ENCODE measurements at regions not wholly inside any gene's neighbourhood (a gene's known extent, or its start where the extent isn't known, plus 50 kb on each side); places are given as distances from the start of the nearest gene placed in this dataset.

DNA sequence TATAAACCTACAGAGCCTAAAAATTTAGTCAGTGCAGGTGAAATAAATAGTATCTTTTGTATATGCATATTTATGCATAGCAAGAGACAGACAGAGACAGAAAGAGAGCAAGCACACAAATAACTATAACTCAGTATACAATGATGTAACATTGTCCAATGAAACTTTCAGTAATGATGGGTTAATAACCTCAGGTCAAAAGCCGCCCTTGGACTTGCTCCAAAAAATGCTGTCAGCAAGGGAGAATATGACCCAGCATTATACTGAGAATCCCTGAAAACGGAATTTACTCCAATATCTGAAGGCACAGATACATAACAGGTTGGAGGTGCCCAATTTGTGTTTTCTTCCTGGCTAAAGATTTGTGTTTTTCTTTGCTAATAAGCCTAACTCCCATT lies 590.6 kb upstream of the NOX3 start:
- Mint-ChIP-seq H3K27ac (no peak overlapping the region), H3K27me3 (no peaks in the 10 kb centered on the region), H3K4me3 (no peak overlapping the region), H3K36me3 (peaks cover 3 to 24% of the 10 kb centered on the region in 2 donors), H3K9me3 (peaks cover 3 to 21% (median 8%) of the 10 kb centered on the region in 7 donors), H3K4me1 (no peaks in the 10 kb centered on the region)
- no peak for ATAC-seq (ENCODE audit: low read depth in 2 of 2)
- DNase-seq = no peak

DNA sequence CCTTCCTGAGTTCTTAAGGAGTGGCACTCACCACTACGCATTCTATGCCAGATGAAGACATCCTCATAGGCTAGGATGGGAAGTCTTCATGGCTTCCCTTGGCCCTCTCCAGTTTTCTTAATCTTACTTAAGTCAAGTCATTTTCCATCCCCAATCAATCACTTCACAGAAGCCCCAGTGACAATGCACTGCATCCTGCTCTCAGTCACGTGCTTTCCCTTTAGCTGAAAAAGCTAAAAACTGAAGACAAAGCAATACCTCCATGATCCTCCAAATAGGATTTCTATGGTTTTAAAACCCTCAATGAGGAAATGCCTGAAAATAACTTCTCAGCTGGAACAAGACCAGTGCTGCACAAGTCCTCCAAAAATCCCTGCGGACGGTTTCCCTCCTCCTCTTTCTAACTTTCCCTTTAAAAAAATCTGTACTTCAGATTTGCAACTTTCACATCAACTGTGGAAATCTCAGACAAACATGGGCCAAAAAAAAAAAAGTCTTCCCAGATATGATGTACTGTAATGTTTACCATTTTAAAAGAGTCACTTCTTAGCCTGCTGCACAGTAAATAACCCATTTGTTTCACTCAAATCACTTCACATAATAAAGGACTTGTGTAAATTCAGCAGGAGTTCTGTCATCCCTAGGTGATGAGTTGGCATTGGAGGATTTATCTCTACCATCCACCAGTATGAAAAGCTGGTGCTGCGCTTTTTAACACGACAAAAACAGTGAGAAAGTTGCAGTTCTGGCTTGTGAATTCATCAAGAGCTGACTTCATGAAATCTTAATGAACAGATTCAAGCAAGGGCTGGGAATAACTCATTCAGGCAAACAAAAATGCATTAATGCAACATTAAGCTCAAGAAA lies 590.0 kb upstream of the NOX3 start:
- H3K27me3 Mint-ChIP-seq = no peaks in the 10 kb centered on the region
- H3K9me3 Mint-ChIP-seq = peaks cover 3 to 21% (median 8%) of the 10 kb centered on the region in 7 donors
- no peak overlapping the region for H3K27ac Mint-ChIP-seq
- ATAC-seq (ENCODE audit: low read depth in 2 of 2) (no peak), DNase-seq (no peak)
- no peaks in the 10 kb centered on the region for H3K4me1 Mint-ChIP-seq
- H3K4me3 Mint-ChIP-seq = no peak overlapping the region
- H3K36me3 Mint-ChIP-seq = peaks cover 3 to 24% of the 10 kb centered on the region in 2 donors

DNA sequence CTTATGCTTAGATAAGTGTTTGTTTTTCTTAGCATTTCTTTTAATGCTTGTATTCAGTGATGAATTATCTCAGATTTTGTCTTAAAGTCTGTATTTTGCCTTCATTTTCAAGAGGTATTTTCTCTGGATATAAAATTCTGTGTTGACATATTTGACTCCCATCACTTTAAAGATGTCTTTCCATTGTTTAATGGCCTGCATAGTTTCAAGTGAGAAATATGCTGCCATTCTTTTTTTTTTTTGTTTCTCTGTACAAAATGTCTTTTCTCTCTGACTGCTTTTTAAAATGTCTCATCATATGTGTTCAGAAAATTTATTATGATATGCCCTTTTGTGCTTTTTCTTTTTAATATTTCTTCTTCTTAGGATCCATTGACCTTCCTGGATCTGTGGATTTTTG lies 578.0 kb upstream of the NOX3 start:
- Mint-ChIP-seq H3K27me3 (no peaks in the 10 kb centered on the region), H3K9me3 (peaks cover 5 to 16% (median 11%) of the 10 kb centered on the region in 7 donors), H3K27ac (no peak overlapping the region), H3K36me3 (peaks cover 4 to 10% of the 10 kb centered on the region in 2 donors), H3K4me3 (peak overlapping the region in 1 of 8 donors; percentile 35), H3K4me1 (peaks cover 18 to 35% (median 24%) of the 10 kb centered on the region in 3 donors)
- ATAC-seq (ENCODE audit: low read depth in 2 of 2) (no peak), DNase-seq (no peak)

DNA sequence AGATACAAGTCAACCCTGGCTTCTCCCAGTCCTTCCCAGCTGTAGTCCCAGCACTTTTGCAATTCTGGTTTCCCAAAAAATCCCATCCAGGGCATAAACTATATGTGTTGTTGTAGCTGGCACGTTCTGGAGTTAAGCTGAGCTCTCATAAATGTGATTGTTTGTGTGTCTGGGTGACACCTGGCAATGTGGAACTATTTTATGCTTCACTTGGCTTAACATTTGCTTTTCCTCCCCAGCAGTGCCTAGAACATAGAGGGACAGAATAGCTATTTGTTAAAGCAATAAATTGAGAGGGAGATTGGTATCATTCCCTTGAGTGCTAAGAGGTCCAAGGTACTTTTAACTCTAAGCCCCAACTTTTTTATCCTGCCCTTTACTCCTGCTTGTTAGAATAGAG lies 575.9 kb upstream of the NOX3 start:
- ATAC-seq (ENCODE audit: low read depth in 2 of 2) = peak; percentile 59 to 60
- no peaks in the 10 kb centered on the region for H3K27me3 Mint-ChIP-seq
- DNase-seq = peak; percentile 28
- H3K36me3 Mint-ChIP-seq = peaks cover 4 to 10% of the 10 kb centered on the region in 2 donors
- peak overlapping the region in 5 of 6 donors; percentile 22 to 92 (median 86) for H3K27ac Mint-ChIP-seq
- peak overlapping the region in 7 of 8 donors; percentile 5 to 80 (median 26) for H3K4me3 Mint-ChIP-seq
- H3K9me3 Mint-ChIP-seq = peaks cover 5 to 16% (median 11%) of the 10 kb centered on the region in 7 donors
- peaks cover 28 to 53% (median 39%) of the 10 kb centered on the region in 3 donors for H3K4me1 Mint-ChIP-seq

DNA sequence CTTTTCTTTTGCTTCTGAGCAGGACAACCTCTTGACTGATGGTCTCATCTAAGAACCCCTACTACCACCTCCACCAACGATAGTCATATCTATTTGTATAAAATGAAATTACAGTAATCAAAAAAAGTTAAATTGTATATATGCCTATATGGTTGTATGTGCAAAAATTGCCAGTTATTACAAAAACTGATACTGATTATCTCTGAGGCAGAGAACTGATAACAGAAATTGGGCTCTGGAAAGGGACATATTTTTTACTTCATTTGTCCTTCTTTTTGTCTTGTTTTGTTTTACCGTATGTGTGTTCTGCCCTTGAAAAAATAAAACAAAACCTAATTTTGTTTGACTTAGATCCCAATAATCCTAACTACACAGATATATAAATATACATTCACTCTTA lies 574.4 kb upstream of the NOX3 start:
- peaks cover 28 to 53% (median 39%) of the 10 kb centered on the region in 3 donors for H3K4me1 Mint-ChIP-seq
- ATAC-seq (ENCODE audit: low read depth in 2 of 2) = no peak
- H3K4me3 Mint-ChIP-seq = peak overlapping the region in 1 of 8 donors; percentile 26
- H3K27me3 Mint-ChIP-seq = no peaks in the 10 kb centered on the region
- DNase-seq = no peak
- H3K36me3 Mint-ChIP-seq = peaks cover 9 to 17% of the 10 kb centered on the region in 2 donors
- peaks cover 5 to 25% (median 18%) of the 10 kb centered on the region in 7 donors for H3K9me3 Mint-ChIP-seq
- H3K27ac Mint-ChIP-seq = peak overlapping the region in 4 of 6 donors; percentile 12 to 74 (median 56)

DNA sequence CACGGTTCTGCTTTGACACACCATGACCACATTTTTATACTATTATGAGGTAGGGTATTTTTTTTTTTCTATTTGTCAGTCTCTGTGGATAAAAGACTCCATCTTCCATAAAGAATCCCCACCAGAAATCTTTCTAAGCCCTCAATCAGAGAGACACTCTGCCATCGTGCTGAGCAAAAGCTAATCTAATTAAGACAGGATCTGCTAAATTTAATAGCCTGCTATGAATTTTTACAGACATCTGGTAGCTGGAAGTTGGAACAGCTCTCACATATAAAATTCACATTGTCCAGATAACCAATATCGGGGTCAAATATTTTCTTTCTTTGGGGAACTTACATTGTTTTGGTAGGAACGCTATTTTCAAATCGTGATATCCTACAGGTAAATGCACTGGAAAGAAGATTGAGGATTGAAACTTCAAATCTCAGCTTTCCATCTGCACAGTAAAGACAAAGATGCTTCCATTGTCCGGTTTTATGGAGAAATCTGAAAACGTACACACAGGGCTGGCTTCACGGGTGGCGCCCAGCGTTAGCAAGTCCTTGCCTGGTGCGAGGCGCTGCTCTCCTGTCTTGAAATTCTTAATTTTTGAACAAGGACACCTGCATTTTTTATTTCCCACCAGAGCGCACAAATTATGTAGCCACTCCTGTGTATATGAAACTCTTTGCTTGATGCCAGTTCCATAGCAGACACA lies 573.8 kb upstream of the NOX3 start:
- peaks cover 5 to 31% (median 20%) of the 10 kb centered on the region in 7 donors for H3K9me3 Mint-ChIP-seq
- H3K27ac Mint-ChIP-seq = peak overlapping the region; percentile 3 to 96 (median 74)
- DNase-seq (no peak), ATAC-seq (ENCODE audit: low read depth in 2 of 2) (no peak)
- H3K36me3 Mint-ChIP-seq = peaks cover 12 to 23% of the 10 kb centered on the region in 2 donors
- peaks cover 28 to 53% (median 39%) of the 10 kb centered on the region in 3 donors for H3K4me1 Mint-ChIP-seq
- peak overlapping the region in 4 of 8 donors; percentile 30 to 83 (median 56) for H3K4me3 Mint-ChIP-seq
- H3K27me3 Mint-ChIP-seq = no peaks in the 10 kb centered on the region

DNA sequence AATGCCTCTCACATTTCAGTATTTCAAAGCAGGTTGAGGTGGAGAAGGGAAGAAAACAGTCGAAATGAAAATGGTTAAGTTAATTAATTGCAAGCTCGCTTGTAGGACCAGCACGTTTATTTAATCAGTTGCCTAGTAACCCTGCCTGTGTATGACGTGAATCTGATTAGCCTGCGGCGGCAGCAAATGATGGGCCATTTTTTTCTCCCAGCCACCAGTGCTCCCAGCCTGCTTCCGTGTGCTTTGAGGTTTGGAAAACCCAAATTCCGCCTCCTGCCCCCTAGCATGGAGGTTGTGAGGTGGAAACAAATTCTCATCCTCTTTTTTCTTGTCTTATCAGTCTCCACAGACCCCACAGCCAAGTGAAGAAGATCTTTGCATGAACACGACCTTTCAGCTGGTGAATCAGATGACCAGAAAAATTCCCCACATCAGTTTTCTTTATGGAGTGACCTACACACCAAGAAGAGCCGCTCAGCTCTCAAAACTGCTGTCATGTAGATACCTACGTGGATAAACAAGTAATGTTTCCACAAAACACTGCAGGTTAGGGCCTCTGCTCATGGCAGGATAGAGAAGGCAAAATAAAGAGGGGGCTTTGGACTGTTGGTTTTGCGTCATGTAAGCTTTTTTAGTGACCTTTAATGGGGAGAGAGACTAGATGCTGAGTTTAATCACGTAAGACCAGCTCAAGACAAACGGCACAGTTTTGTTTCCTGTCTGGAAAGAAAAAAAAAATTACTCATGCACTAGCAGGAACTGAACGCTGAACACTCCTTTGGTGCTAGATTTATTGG lies 572.9 kb upstream of the NOX3 start:
- Mint-ChIP-seq H3K4me3 (peak overlapping the region in 7 of 8 donors; percentile 20 to 83 (median 53)), H3K9me3 (peaks cover 11 to 31% (median 19%) of the 10 kb centered on the region in 7 donors), H3K27me3 (no peaks in the 10 kb centered on the region), H3K36me3 (peaks cover 17 to 31% of the 10 kb centered on the region in 2 donors), H3K27ac (peak overlapping the region; percentile 59 to 96 (median 79)), H3K4me1 (peaks cover 28 to 53% (median 39%) of the 10 kb centered on the region in 3 donors)
- peak; percentile 41 for DNase-seq
- peak; percentile 71 to 73 for ATAC-seq (ENCODE audit: low read depth in 2 of 2)

DNA sequence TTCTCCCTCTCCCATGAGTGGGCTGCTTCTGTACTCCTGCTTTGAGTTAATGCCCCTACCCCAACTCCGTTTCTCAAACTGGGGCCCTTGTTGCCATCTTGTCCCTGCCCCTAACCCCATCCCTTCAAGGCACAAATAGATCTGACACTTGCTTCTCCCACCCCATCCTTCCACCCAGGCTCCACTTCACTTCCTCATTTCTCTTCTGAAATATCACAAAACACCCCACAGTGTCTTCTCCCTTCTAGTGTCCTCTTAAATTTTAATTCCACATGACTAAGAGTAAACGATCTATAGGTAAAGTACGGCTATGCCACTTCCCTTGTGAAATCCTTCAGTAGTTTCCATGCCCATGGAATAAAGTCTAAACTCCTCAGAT lies 571.6 kb upstream of the NOX3 start:
- H3K4me1 Mint-ChIP-seq = peaks cover 27 to 48% (median 38%) of the 10 kb centered on the region in 3 donors
- peaks cover 10 to 25% (median 18%) of the 10 kb centered on the region in 7 donors for H3K9me3 Mint-ChIP-seq
- peaks cover 13 to 28% of the 10 kb centered on the region in 2 donors for H3K36me3 Mint-ChIP-seq
- no peaks in the 10 kb centered on the region for H3K27me3 Mint-ChIP-seq
- H3K27ac Mint-ChIP-seq = peak overlapping the region in 1 of 6 donors; percentile 93
- DNase-seq (no peak), ATAC-seq (ENCODE audit: low read depth in 2 of 2) (no peak)
- peak overlapping the region in 3 of 8 donors; percentile 2 to 42 (median 37) for H3K4me3 Mint-ChIP-seq

DNA sequence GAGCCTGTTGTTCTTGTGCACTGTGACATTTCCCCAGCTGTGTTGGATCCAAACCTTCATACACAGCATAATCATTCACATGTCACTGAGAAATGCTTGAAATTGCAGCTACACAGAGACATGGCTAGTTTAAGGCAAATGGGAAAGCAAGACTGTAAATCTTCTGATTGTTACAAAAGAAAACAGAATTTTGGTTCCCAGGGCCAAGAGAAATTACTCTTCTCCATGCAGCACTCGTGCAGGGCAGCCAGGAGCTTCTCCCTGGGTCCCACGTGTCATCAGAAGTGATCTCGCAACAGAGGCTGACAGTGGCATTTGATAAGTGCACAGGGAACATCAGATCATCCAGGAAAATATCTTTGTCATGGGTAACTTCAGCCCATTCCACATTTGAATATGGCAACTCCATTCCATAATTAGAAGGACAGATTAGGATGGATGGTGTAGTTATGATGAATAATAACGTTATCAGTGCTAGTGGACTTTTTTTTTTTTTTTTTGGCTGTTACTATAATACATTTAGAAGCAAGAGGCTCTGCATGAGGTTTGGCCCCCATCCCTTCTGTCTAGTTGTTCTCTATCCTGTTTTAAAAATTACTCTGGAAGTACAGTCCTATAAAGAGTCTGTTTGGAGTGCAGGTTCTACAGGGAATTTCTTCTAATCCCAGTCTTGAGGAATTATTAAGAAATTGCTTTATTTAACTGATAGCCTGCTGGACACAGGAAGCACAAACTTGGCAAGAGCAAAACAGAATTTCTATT lies 571.0 kb upstream of the NOX3 start:
- Mint-ChIP-seq H3K4me1 (peaks cover 21 to 43% (median 33%) of the 10 kb centered on the region in 3 donors), H3K9me3 (peaks cover 10 to 25% (median 18%) of the 10 kb centered on the region in 7 donors), H3K4me3 (no peak overlapping the region), H3K36me3 (peaks cover 13 to 26% of the 10 kb centered on the region in 2 donors), H3K27ac (peak overlapping the region in 1 of 6 donors; percentile 93), H3K27me3 (no peaks in the 10 kb centered on the region)
- DNase-seq (no peak), ATAC-seq (ENCODE audit: low read depth in 2 of 2) (no peak)

DNA sequence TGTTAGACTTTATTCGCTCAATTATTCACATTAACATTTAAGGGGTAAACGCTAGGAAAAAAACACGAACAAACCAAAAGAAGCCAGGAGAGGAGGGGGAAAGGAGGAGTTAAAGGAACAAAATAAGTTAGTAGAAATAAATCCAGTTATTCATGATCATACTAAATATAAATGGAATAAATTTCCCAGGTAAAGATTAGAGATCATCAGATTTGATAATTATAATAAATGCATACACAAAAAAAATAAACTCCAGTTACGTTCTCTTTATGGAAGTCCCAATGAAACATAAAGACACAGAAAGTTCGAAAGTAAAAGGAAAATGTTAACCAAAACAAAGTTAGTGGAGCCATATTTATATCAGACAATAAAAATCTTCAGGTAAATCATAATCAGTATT lies 568.7 kb upstream of the NOX3 start:
- no peak overlapping the region for H3K4me3 Mint-ChIP-seq
- H3K4me1 Mint-ChIP-seq = peaks cover 19 to 28% (median 27%) of the 10 kb centered on the region in 3 donors
- H3K36me3 Mint-ChIP-seq = peaks cover 13 to 26% of the 10 kb centered on the region in 2 donors
- no peak overlapping the region for H3K27ac Mint-ChIP-seq
- H3K9me3 Mint-ChIP-seq = peaks cover 10 to 25% (median 20%) of the 10 kb centered on the region in 7 donors
- DNase-seq = no peak
- no peak for ATAC-seq (ENCODE audit: low read depth in 2 of 2)
- H3K27me3 Mint-ChIP-seq = no peaks in the 10 kb centered on the region

DNA sequence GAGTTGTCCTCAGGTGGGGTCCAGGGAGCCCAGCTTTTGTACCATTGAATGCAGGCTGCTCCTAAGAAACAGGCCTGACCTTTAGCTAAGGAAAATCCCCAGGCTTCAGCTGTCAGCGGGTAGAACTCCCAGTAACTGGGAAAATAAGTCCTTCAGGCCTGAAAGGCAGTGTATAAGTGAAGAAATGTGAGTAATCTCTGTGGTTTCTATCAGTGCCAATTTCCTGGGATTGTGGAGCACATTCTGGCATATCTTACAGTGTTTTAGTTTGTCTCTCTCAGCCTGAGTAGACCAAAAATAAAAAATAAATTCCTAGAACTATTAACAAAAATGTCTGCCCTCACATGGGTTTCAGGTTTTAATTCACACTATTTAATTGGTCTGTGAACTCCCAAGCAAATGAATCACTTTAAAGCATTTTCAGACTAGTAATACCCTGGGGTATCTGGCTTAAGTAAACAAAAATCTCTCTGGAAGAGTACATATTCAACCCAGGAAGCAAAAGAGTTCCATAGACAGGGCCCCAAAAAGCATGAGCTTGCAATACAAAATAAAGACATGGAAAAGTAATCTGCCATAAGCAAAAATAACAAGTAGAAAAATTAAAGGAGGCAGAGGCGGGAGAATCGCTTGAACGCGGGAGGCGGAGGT lies 566.2 kb upstream of the NOX3 start:
- H3K4me1 Mint-ChIP-seq = peaks cover 2 to 12% (median 8%) of the 10 kb centered on the region in 3 donors
- DNase-seq (no peak), ATAC-seq (ENCODE audit: low read depth in 2 of 2) (no peak)
- no peak overlapping the region for H3K4me3 Mint-ChIP-seq
- H3K36me3 Mint-ChIP-seq = peaks cover 13 to 26% of the 10 kb centered on the region in 2 donors
- H3K27ac Mint-ChIP-seq = no peak overlapping the region
- H3K9me3 Mint-ChIP-seq = peaks cover 10 to 25% (median 20%) of the 10 kb centered on the region in 7 donors
- H3K27me3 Mint-ChIP-seq = no peaks in the 10 kb centered on the region

DNA sequence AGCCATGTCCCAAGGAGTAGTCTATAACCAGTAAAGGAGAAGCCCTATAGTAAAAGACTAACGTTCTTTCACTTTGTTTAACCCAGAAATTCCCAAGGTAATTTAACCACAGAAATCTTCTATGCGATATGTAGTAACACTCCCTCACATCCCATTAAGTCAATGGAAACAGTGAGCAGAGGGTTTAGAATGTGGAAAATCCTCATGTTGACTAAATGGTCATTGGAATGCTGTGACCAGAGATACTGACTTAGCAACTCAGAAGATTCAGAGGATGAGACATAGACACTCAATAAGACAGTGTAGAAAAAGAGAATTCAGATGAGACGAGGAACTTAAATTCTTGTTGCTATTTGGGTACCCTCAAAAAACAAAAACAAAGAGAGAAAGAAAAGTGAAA lies 562.2 kb upstream of the NOX3 start:
- H3K36me3 Mint-ChIP-seq = peaks cover 0 to 7% of the 10 kb centered on the region in 2 donors
- no peaks in the 10 kb centered on the region for H3K27me3 Mint-ChIP-seq
- H3K9me3 Mint-ChIP-seq = peaks cover 0 to 7% (median 0%) of the 10 kb centered on the region in 7 donors
- ATAC-seq (ENCODE audit: low read depth in 2 of 2) = no peak
- peaks cover 24 to 40% (median 30%) of the 10 kb centered on the region in 3 donors for H3K4me1 Mint-ChIP-seq
- DNase-seq = no peak
- no peak overlapping the region for H3K27ac Mint-ChIP-seq
- no peak overlapping the region for H3K4me3 Mint-ChIP-seq

All from naive B cell (primary cell).